C4-2B (cell line): ENCODE measurements at regions not wholly inside any gene's neighbourhood (a gene's known extent, or its start where the extent isn't known, plus 50 kb on each side); places are given as distances from the start of the nearest gene placed in this dataset.

Experiments
- ZFX ChIP-seq: fragments of 450-650 bp; IDR thresholded peaks from 2 replicates; pipeline ENCODE4 v1.6.1; 2017
- TF ChIP-seq, protein P1 (sequence below): fragments of 450-650 bp; conservative IDR thresholded peaks from 2 replicates; pipeline ENCODE4 v1.5.1; 2017; ENCODE audit warnings: mild to moderate bottlenecking

DNA sequence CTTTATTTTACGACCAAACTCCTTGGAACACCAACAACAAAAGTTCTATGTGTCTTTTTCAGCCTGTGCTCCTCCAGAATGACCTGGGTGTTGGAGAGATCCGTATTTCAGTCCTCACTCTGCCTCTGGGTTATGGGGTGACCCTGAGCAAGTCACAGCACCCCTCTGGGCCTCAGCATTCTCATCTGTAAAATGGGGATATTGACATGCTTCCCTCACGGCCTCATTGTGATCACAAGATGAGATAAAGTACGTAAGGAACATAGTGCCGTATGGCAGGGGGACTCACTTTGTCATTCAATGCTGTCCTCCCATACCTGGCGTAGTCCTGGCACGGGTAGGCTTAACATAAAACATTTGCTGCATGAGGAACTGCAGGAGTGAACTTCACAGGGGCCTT, 123.0 kb upstream of the HAND1 start:
- TF ChIP-seq, protein P1, sequence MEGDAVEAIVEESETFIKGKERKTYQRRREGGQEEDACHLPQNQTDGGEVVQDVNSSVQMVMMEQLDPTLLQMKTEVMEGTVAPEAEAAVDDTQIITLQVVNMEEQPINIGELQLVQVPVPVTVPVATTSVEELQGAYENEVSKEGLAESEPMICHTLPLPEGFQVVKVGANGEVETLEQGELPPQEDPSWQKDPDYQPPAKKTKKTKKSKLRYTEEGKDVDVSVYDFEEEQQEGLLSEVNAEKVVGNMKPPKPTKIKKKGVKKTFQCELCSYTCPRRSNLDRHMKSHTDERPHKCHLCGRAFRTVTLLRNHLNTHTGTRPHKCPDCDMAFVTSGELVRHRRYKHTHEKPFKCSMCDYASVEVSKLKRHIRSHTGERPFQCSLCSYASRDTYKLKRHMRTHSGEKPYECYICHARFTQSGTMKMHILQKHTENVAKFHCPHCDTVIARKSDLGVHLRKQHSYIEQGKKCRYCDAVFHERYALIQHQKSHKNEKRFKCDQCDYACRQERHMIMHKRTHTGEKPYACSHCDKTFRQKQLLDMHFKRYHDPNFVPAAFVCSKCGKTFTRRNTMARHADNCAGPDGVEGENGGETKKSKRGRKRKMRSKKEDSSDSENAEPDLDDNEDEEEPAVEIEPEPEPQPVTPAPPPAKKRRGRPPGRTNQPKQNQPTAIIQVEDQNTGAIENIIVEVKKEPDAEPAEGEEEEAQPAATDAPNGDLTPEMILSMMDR = no peak
- TF ChIP-seq ZFX = no peak
